Transverse colon (tissue), 3 donors: ENCODE measurements at regions not wholly inside any gene's neighbourhood (a gene's known extent, or its start where the extent isn't known, plus 50 kb on each side); places are given as distances from the start of the nearest gene placed in this dataset.

Source experiments
- POLR2A ChIP-seq: fragments of 450-650 bp; IDR thresholded peaks from one replicate; pipeline ENCODE4 v1.6.1; 2016; ENCODE audit warnings: antibody characterized with exemption, mild to moderate bottlenecking, moderate library complexity
- TF ChIP-seq, protein P1 (sequence below), 5 experiments: fragments of 200-600 bp in 3 of 5; fragments of 450-650 bp in 2 of 5; sonication (generic) in 3 of 5; IDR thresholded peaks; 1 replicate in 2 of 5; 2 replicates in 3 of 5; pipeline ENCODE4 v1.5.1; 2016 to 2017; ENCODE audit warnings: antibody characterized with exemption in 5 of 5, inconsistent platforms in 3 of 5, mild to moderate bottlenecking in 2 of 5, moderate library complexity in 1 of 5

DNA sequence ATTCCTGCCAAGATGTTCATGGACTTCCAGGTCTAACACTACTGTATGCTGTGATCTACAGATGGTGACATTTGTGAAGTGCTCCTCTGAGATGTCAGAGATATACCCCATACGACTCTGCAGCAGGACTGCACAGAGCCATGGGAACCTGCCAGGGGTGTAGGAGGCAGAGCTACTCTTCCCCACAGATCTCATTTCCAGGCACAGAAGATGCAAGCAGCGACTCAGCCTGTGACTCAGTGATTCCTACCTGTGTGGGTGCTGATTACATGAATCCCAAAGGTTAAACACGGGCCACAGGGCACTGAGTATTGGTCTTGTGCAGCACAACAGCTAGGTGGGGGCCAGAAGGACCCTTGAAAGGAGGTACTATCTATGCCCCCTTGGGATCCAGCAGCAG, 137.0 kb upstream of the SOX9 start:
- TF ChIP-seq, protein P1, sequence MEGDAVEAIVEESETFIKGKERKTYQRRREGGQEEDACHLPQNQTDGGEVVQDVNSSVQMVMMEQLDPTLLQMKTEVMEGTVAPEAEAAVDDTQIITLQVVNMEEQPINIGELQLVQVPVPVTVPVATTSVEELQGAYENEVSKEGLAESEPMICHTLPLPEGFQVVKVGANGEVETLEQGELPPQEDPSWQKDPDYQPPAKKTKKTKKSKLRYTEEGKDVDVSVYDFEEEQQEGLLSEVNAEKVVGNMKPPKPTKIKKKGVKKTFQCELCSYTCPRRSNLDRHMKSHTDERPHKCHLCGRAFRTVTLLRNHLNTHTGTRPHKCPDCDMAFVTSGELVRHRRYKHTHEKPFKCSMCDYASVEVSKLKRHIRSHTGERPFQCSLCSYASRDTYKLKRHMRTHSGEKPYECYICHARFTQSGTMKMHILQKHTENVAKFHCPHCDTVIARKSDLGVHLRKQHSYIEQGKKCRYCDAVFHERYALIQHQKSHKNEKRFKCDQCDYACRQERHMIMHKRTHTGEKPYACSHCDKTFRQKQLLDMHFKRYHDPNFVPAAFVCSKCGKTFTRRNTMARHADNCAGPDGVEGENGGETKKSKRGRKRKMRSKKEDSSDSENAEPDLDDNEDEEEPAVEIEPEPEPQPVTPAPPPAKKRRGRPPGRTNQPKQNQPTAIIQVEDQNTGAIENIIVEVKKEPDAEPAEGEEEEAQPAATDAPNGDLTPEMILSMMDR (IDR thresholded peaks at IDR 0.05) = no peak
- no peak for TF ChIP-seq POLR2A
